WTC11 (cell line): ENCODE measurements at regions not wholly inside any gene's neighbourhood (a gene's known extent, or its start where the extent isn't known, plus 50 kb on each side); places are given as distances from the start of the nearest gene placed in this dataset.

ENCODE experiments used
- CREB1 ChIP-seq: sonication (generic); formaldehyde crosslinking; IDR thresholded peaks from 2 replicates; pipeline ENCODE4 v1.8.0; 2023; ENCODE audit warnings: mild to moderate bottlenecking, missing genetic modification reagents
- CTCF ChIP-seq: fragments of 200-600 bp; IDR thresholded peaks from 2 replicates; pipeline ENCODE4 v1.8.0; 2022; ENCODE audit warnings: antibody characterized with exemption
- JUN ChIP-seq: sonication (generic); formaldehyde crosslinking; IDR thresholded peaks from 2 replicates; pipeline ENCODE4 v1.8.0; 2023; ENCODE audit warnings: mild to moderate bottlenecking, missing genetic modification reagents
- KAT7 ChIP-seq: sonication (generic); formaldehyde crosslinking; IDR thresholded peaks from 2 replicates; pipeline ENCODE4 v1.8.1; 2023; ENCODE audit warnings: missing genetic modification reagents, mild to moderate bottlenecking, borderline replicate concordance
- SMAD3 ChIP-seq: sonication (generic); formaldehyde crosslinking; IDR thresholded peaks from 2 replicates; pipeline ENCODE4 v1.8.0; 2022; ENCODE audit warnings: missing genetic modification reagents, mild to moderate bottlenecking, borderline replicate concordance
- TCF7 ChIP-seq: sonication (generic); formaldehyde crosslinking; IDR thresholded peaks from 2 replicates; pipeline ENCODE4 v1.8.0; 2022; ENCODE audit warnings: mild to moderate bottlenecking, low read depth, missing genetic modification reagents, moderate library complexity
- ZNF396 ChIP-seq: fragments of 250-450 bp; sonication (Bioruptor Pico); IDR thresholded peaks from 2 replicates; pipeline ENCODE4 v1.8.0; 2021; ENCODE audit warnings: mild to moderate bottlenecking, moderate library complexity, borderline replicate concordance

GRCh38 chr7:98496618-98497017 is 95.7 kb upstream of the BAIAP2L1 start:
- TF ChIP-seq ZNF396 (no peak), CTCF (no peak), TCF7 (no peak), SMAD3 (CRISPR knock-in tag) (no peak), CREB1 (CRISPR knock-in tag) (no peak), JUN (no peak), KAT7 (no peak)
